NCI-H345 treated with DMSO at 0.1 percent for 48 hours (cell line): ENCODE measurements at regions not wholly inside any gene's neighbourhood (a gene's known extent, or its start where the extent isn't known, plus 50 kb on each side); places are given as distances from the start of the nearest gene placed in this dataset.

Experiments
- DNase-seq: peaks from one replicate; lab custom pipeline; 2025; ENCODE audit not compliant: unreplicated experiment; lab: John Stamatoyannopoulos, UW

DNA sequence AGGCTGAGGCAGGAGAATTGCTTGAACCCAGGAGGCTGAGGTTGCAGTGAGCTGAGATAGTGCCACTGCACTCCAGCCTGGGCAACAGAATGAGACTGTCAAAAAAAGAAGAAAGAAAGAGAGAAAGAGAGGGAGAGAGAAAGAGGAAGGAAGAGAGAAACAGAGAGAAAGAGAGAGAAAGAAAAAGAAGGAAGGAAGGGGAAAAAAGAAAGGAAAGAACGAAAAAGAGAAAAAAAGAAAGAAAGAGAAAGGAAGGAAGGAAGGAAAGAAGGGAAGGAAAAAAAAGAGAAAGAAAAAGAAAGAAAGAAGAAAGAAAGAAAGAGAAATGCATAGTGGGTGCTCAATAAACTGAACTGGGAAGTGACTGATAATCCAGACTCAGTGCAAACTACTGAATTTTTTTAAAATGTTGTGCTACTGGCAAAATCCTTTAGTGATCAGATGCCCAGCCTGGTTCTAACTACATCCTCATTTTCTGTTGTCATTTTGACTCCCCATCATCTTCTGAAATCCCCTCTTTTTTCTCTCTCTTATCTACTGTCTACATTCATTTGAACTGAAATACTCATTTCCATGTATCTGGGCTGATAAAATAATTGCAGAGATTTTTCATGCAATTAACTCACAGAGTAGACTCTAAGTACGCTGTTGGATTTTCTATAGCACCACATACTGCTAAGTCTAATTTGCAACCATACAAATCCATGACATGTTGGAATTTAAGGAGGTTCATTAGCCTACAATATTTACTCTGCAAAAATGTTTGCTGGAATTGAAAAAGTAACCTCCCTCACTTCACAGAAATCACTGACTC, 85.3 kb upstream of the HIVEP1 start:
- no peak for DNase-seq

- no peak for DNase-seq
Measured at GRCh38 chr6:11925805-11926204, 86.3 kb upstream of the HIVEP1 start.

- DNase-seq: no peak
Measured at GRCh38 chr6:11923621-11924020, 88.5 kb upstream of the HIVEP1 start.

DNA sequence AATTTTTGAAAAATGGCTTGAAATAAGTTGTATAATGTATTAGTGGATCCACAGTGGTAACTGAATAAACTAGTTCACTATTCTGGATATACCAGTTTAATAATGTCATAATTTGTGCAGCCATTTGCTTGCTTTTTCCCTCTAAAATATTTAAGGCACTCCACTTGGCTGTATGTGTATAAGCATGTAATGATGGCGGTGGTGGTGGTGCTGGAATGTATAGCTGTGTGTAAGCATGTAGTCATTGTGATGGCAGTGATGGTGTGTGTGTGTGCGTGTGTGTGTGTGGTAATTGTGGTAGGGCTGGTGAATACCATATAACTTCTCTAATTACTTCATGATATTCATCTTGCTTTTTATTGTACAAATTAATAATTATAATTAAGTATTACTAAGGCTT, 89.2 kb upstream of the HIVEP1 start:
- no peak for DNase-seq

- DNase-seq: no peak
Measured at GRCh38 chr6:11921751-11922150, 90.4 kb upstream of the HIVEP1 start.

DNA sequence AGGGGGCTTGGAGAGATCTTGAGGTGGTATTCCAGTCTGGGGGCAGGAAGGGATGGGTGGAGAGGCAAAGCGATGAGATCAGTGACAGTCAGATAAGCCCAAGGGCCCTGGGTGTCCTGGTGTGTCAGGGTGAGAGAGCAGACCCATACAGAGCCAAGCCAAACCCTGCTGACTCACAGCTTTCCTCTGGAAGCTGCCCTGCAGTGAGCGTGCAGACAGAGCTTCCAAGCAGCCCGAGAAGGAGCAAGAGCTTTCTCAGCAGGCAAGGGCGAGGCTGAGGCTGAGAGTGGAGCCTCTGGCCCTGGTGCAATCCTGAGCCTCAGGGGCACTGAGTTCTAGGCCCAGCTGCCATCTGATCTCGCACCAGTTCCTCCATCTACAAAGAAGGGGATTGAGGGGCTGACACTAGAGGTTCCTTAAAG, 91.1 kb upstream of the HIVEP1 start:
- no peak for DNase-seq

GRCh38 chr6:11920566-11920965, 91.5 kb upstream of the HIVEP1 start:
- DNase-seq: no peak

DNA sequence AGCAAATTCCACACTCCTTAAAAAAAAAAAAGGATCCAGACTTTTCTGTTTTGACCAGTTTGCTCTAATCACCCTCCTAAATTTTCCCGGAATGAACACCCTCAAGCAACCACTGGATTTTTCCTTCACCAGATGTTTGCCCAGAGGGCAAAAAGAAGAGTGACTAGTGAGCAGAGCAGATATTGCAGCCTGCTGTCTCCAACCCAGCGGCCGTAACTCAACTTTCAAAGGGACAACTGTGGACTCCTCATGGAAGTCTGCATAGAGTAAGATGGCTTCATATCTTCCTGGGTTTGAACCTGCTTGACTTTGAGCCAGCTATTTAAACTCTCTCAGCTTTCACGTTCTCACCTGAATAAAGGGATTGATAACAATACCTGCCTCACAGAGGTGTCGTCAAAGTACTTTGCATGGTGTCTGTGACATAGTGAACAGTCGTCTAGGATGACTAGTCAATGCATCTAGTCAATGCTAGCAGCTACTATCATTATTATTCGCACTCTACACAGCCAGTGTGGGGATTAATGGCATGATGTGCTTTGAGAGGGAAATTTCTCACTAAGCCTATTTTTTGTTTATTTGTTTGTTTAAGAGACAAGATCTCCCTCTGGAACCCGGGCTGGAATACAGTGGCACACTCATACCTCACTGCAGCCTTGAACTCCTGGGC, 92.2 kb upstream of the HIVEP1 start:
- no peak for DNase-seq

- no peak for DNase-seq
Measured at GRCh38 chr6:11918739-11919605, 93.1 kb upstream of the HIVEP1 start.

GRCh38 chr6:11917951-11918738, 94.0 kb upstream of the HIVEP1 start:
- DNase-seq: no peak

DNA sequence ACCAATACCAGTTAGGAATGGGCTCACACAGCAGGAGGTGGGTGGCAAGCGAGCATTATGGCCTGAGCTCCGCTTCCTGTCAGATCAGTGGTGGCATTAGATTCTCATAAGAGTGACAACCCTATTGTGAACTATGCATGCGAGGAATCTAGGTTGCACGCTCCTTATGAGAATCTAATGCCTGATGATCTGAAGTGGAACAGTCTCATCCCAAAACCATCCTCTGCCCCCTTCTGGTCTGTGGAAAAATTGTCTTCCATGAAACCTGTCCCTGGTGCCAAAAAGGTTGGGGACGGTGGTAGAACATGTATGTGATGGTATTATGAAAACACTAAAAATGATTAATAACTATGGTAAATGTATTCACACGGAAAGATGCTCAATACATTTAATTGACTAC, 99.7 kb upstream of the HIVEP1 start:
- DNase-seq: no peak

DNA sequence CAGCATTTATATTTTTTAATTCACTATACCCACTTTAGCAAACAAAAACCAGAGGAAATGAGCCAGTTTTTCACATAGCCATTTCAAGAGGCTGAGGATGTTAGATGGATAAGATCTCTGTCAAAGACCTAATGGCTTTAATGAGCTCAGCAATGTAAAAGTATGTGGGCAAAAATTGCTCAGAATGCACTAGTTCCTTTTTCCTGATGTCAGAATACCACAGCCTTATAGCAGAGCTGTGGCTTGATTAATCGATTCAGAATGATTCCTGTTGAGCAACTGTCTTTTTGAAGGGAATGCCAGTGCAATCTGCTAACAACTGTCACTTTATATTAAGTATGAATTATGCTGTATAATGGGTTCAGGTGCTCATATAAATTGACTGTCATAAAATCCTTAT, 100.6 kb upstream of the HIVEP1 start:
- no peak for DNase-seq

- DNase-seq: no peak
Measured at GRCh38 chr6:11909696-11910132, 102.4 kb upstream of the HIVEP1 start.

GRCh38 chr6:11908436-11909105, 103.5 kb upstream of the HIVEP1 start:
- no peak for DNase-seq

- no peak for DNase-seq
Measured at GRCh38 chr6:11903645-11904044, 108.5 kb upstream of the HIVEP1 start.

- DNase-seq: no peak
Measured at GRCh38 chr6:11902527-11902926, 109.6 kb upstream of the HIVEP1 start.

DNA sequence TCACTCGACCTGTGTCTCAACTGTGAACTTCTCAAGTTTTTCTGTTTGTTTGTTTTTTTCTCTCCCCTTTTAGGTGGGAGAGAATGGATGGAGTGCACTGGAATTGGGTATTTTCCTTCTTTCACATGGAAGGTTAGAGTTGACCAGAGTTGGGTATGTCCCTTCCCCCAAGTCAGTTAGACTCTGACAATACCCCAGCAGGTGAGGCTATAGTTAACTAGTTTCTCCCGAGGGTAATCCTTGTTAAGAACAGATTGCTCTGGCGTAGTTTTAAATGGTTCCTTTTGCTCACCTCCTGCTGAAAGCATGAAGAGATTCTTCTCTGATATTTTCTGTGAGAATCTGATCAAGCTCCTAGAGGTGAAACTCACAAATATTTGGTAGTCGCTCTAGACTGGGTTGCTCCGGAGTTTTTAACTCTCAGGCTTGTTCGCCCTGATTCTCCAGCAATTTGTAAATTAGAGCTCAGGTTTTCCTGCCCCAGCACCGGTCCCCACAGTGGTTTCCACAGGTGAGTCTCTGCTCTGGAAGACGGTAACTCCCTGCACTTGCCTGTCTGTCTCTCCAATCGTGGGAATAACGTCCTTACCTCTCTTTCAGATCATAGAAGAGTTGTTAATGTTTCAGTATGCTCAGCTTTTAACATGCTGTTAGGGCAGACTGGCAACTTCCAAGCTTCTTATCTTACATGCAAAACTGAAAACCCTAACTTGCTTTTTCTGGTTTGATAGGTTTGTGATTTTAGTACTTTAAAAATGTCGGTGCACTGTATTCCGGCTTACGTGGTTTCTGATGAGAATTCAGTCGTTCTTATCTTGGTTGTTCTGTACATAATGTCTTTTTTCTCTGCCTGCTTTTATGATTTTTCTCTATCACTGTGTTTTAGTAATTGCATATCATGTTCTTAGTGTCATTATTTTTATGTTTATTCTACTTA, 111.2 kb upstream of the HIVEP1 start:
- no peak for DNase-seq

- no peak for DNase-seq
Measured at GRCh38 chr6:11899645-11900044, 112.5 kb upstream of the HIVEP1 start.

DNA sequence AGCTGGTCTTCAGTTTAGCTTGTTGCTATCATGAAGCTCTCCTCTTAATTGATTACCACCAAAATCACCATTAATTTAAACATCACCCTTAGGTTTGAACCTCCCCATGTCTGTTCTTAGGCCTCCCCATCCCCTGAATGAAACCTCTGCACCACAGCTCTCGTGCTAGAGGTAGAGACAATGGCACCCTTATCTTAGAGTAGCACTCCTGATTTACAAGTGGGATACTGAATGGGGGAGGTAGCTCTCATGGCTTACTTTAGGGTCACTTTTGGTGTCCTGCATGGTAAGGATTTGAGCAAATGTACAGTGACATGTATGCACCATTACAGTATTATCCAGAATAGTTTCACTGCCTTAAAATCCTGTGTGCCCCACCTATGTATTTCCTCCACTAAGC, 115.6 kb upstream of the ADTRP start:
- DNase-seq: no peak
